SK-N-SH (cell line): ENCODE measurements at regions not wholly inside any gene's neighbourhood (a gene's known extent, or its start where the extent isn't known, plus 50 kb on each side); places are given as distances from the start of the nearest gene placed in this dataset.

Experiments used
- CTCF ChIA-PET: fragments of 300-600, 350-600 bp; formaldehyde crosslinking; extraction: SDS; loops from one replicate; lab custom pipeline; 2021; lab: Yijun Ruan, JAX
- POLR2A ChIA-PET: fragments of 350-600 bp; sonication (Branson Sonifier 250); formaldehyde crosslinking; extraction: SDS; loops from one replicate; lab custom pipeline; 2020; ENCODE audit warnings: antibody characterized with exemption, inconsistent platforms; lab: Yijun Ruan, JAX
- DNase-seq: peaks from one replicate; pipeline ENCODE4 v3.0.0; 2012
- H2AFZ ChIP-seq: fragments of 200-600 bp; sonication (generic); 2 replicates; pipeline ENCODE4 v1.8.1; 2016; ENCODE audit warnings: antibody characterized with exemption, mild to moderate bottlenecking, low read depth
- H3F3A ChIP-seq: fragments of 200-600 bp; sonication (generic); replicated peaks from 2 replicates; pipeline ENCODE3; 2016; ENCODE audit warnings: antibody characterized with exemption, mild to moderate bottlenecking; ENCODE audit not compliant: insufficient read depth
- H3K27ac ChIP-seq, 2 experiments: fragments of 200-500 bp in 1 of 2; fragments of 200-600 bp in 1 of 2; sonication (Bioruptor generic) in 1 of 2; sonication (generic), shearing (Covaris generic) in 1 of 2; 2 replicates each; pipeline versions ENCODE4 v1.5.1 to v1.6.1; 2014 to 2016; ENCODE audit warnings: low read depth in 2 of 2, inconsistent platforms in 1 of 2, low read length in 1 of 2, mild to moderate bottlenecking in 1 of 2, mixed read lengths in 1 of 2
- H3K27me3 ChIP-seq: fragments of 200-600 bp; sonication (generic), shearing (Covaris generic); 2 replicates; pipeline ENCODE4 v1.6.1; 2016; ENCODE audit warnings: mixed run types; ENCODE audit not compliant: insufficient read depth
- H3K36me3 ChIP-seq, 2 experiments: fragments of 200-500 bp in 1 of 2; fragments of 200-600 bp in 1 of 2; sonication (Bioruptor generic) in 1 of 2; sonication (generic) in 1 of 2; replicated peaks in 1 of 2; 2 replicates each; pipeline versions ENCODE3 to v1.5.1; 2014 to 2016; ENCODE audit warnings: low read length in 1 of 2, mild to moderate bottlenecking in 1 of 2; ENCODE audit not compliant: insufficient read depth in 2 of 2, control insufficient read depth in 1 of 2
- H3K4me1 ChIP-seq, 2 experiments: fragments of 200-500 bp in 1 of 2; fragments of 200-600 bp in 1 of 2; sonication (Bioruptor generic) in 1 of 2; sonication (generic), shearing (Covaris generic) in 1 of 2; 2 replicates each; pipeline versions ENCODE4 v1.5.1 to v1.6.1; 2014 to 2016; ENCODE audit warnings: low read depth in 1 of 2, low read length in 1 of 2, mixed run types in 1 of 2; ENCODE audit not compliant: insufficient read depth in 2 of 2, control insufficient read depth in 1 of 2
- H3K4me2 ChIP-seq: fragments of 200-600 bp; sonication (generic), shearing (Covaris generic); 2 replicates; pipeline ENCODE4 v1.6.1; 2017; ENCODE audit warnings: mixed run types
- H3K4me3 ChIP-seq, 2 experiments: fragments of 200-500 bp in 1 of 2; fragments of 200-600 bp in 1 of 2; sonication (Bioruptor generic) in 1 of 2; sonication (generic), shearing (Covaris generic) in 1 of 2; 2 replicates each; pipeline versions ENCODE4 v1.5.1 to v1.8.1; 2014 to 2016; ENCODE audit warnings: low read depth in 2 of 2, inconsistent platforms in 1 of 2, low read length in 1 of 2, mild to moderate bottlenecking in 1 of 2, mixed read lengths in 1 of 2, moderate library complexity in 1 of 2
- H3K79me2 ChIP-seq: fragments of 200-600 bp; sonication (generic); 2 replicates; pipeline ENCODE4 v1.8.1; 2017; ENCODE audit warnings: mild to moderate bottlenecking; ENCODE audit not compliant: insufficient read depth
- H3K9ac ChIP-seq: fragments of 200-600 bp; sonication (generic); 2 replicates; pipeline ENCODE4 v1.6.1; 2017; ENCODE audit warnings: mixed run types
- H3K9me2 ChIP-seq: fragments of 200-600 bp; sonication (generic); 2 replicates; pipeline ENCODE4 v1.6.1; 2017; ENCODE audit warnings: mixed run types
- H3K9me3 ChIP-seq: fragments of 200-600 bp; sonication (generic); 2 replicates; pipeline ENCODE4 v1.6.1; 2017; ENCODE audit warnings: mixed run types, mild to moderate bottlenecking, moderate library complexity
- H4K20me1 ChIP-seq: fragments of 200-600 bp; sonication (generic); 2 replicates; pipeline ENCODE4 v1.6.1; 2017; ENCODE audit warnings: mild to moderate bottlenecking, mixed run types; ENCODE audit not compliant: insufficient read depth
- CHD2 ChIP-seq: fragments of 150-350 bp; IDR thresholded peaks from 2 replicates; pipeline ENCODE4 v1.6.1; 2018; ENCODE audit warnings: low read length; ENCODE audit not compliant: partially characterized antibody
- EP300 ChIP-seq, 2 experiments: IDR thresholded peaks; 2 replicates each; pipeline versions ENCODE4 v1.4.0 to v1.6.1; 2012; ENCODE audit warnings: borderline replicate concordance in 1 of 2, low read depth in 1 of 2, low read length in 1 of 2
- GATA2 ChIP-seq: sonication (generic); formaldehyde crosslinking; IDR thresholded peaks from 2 replicates; pipeline ENCODE4 v1.5.0; 2020; ENCODE audit warnings: mild to moderate bottlenecking, missing genetic modification reagents
- MXI1 ChIP-seq: IDR thresholded peaks from 2 replicates; pipeline ENCODE4 v1.6.1; 2012; ENCODE audit warnings: mild to moderate bottlenecking, low read depth, low read length, improper control_type of control experiment
- NRF1 ChIP-seq: IDR thresholded peaks from 2 replicates; pipeline ENCODE4 v1.6.1; 2012; ENCODE audit warnings: low read depth, mild to moderate bottlenecking, low read length
- RFX5 ChIP-seq: IDR thresholded peaks from 2 replicates; pipeline ENCODE4 v1.6.1; 2012; ENCODE audit warnings: mild to moderate bottlenecking, improper control_type of control experiment, low read length
- RXRA ChIP-seq: IDR thresholded peaks from 2 replicates; pipeline ENCODE4 v1.4.0; 2012; ENCODE audit warnings: low read depth, mild to moderate bottlenecking, borderline replicate concordance
- TCF12 ChIP-seq: IDR thresholded peaks from 2 replicates; pipeline ENCODE4 v1.4.0; 2012
- WGBS: methylation state at CpG from one replicate; pipeline ENCODE4 v1.1.6; 2017; ENCODE audit warnings: low lambda C conversion rate; 5-methylcytosine and 5-hydroxymethylcytosine counted together
- TF ChIP-seq, protein P1 (sequence below): IDR thresholded peaks from 2 replicates; pipeline ENCODE4; 2012
- TF ChIP-seq, protein P2 (sequence below): fragments of 150-350 bp; IDR thresholded peaks from 2 replicates; pipeline ENCODE4 v1.6.1; 2017; ENCODE audit warnings: antibody characterized with exemption, low read length, low read depth, borderline replicate concordance

DNA sequence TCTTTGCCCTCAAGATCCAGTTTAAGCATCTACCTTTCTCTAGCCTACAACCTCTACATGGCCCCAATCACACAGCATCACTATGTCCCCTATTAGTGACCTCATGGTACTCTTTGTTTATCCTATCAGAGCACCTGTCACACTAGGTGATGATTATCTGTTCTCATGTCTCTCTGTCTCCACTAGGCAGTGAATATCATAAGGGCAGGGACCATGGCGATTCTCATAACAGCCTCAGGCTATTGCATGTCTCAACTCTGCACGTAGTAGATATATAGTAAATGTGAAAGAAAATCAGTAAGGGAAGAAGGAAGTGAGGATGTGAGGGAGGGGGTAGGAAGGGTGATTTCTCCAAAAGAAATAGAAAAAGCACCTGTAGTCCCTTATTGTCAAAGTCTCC is 311.0 kb downstream of the NSG2 start:
- H3K9me3 ChIP-seq = no peaks in the 10 kb centered on the region
- H3K27ac ChIP-seq = no peak overlapping the region
- H3K4me2 ChIP-seq = no peak overlapping the region
- peaks cover 14% of the 10 kb centered on the region for H3F3A ChIP-seq
- no peak overlapping the region for H3K9ac ChIP-seq
- no peaks in the 10 kb centered on the region for H3K27me3 ChIP-seq
- CTCF ChIA-PET = interaction anchor here (0.6 to 2.1 kb wide), 4 partner anchors 10 to 383 kb away, joined by 3 to 5 read pairs (median 4); no protein-coding TSS in a partner anchor
- no peak overlapping the region for H3K4me3 ChIP-seq
- no peak for DNase-seq
- no peak overlapping the region for H2AFZ ChIP-seq
- H3K9me2 ChIP-seq = no peaks in the 10 kb centered on the region
- TF ChIP-seq, protein P1, sequence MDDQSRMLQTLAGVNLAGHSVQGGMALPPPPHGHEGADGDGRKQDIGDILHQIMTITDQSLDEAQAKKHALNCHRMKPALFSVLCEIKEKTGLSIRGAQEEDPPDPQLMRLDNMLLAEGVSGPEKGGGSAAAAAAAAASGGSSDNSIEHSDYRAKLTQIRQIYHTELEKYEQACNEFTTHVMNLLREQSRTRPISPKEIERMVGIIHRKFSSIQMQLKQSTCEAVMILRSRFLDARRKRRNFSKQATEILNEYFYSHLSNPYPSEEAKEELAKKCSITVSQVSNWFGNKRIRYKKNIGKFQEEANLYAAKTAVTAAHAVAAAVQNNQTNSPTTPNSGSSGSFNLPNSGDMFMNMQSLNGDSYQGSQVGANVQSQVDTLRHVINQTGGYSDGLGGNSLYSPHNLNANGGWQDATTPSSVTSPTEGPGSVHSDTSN = no peak
- TF ChIP-seq GATA2 (CRISPR knock-in tag) = no peak
- no peak for TF ChIP-seq NRF1
- TF ChIP-seq RFX5 = no peak
- TF ChIP-seq, protein P2, sequence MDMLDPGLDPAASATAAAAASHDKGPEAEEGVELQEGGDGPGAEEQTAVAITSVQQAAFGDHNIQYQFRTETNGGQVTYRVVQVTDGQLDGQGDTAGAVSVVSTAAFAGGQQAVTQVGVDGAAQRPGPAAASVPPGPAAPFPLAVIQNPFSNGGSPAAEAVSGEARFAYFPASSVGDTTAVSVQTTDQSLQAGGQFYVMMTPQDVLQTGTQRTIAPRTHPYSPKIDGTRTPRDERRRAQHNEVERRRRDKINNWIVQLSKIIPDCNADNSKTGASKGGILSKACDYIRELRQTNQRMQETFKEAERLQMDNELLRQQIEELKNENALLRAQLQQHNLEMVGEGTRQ = no peak
- TF ChIP-seq, all 33 proteins: peak for 0
- POLR2A ChIA-PET = no interaction called here
- H3K79me2 ChIP-seq = no peaks in the 10 kb centered on the region
- H4K20me1 ChIP-seq = no peaks in the 10 kb centered on the region
- peaks cover 6 to 7% of the 10 kb centered on the region in 2 experiments; a peak in 3 of 4 replicates for H3K4me1 ChIP-seq
- H3K36me3 ChIP-seq = no peaks in the 10 kb centered on the region
- 76% methylated on average over 2 of the region's 2 CpGs for WGBS

DNA sequence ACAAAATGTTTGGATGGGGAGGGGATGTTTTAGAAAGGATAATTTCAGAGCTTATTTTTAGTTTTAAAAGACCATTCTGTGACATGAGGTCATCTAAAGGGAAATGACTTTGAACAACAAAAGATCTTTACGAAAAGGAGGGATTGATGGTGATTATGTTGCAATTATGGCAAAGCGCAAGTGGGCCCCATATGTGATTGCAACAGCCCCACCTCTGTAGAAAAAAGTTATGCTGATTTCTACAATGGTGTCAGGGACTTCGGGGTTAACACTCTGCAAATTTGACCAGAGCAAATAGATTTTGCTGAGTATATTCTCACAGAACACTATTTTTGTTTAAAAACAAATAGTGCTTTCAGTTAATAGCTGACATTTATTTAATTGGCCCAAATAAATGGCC is 312.8 kb downstream of the NSG2 start:
- TF ChIP-seq EP300 (IDR thresholded peaks at IDR 0.05; ENCODE audit: borderline replicate concordance in 1 of 2, low read depth in 1 of 2, low read length in 1 of 2) (no peak), MXI1 (no peak), CHD2 (no peak), TCF12 (no peak), RXRA (no peak)
- Histone ChIP-seq H2AFZ (no peak overlapping the region), H3K27ac (peak overlapping the region in 1 of 2 experiments; percentile 50; a peak in 1 of 4 replicates), H3K4me1 (peaks cover 6 to 7% of the 10 kb centered on the region in 2 experiments; a peak in 3 of 4 replicates), H3K4me2 (no peak overlapping the region), H3K9ac (no peak overlapping the region), H3K9me2 (no peaks in the 10 kb centered on the region), H3K27me3 (no peaks in the 10 kb centered on the region), H3K4me3 (no peak overlapping the region), H3K36me3 (no peaks in the 10 kb centered on the region), H3K9me3 (no peaks in the 10 kb centered on the region), H4K20me1 (no peaks in the 10 kb centered on the region), H3F3A (peaks cover 14% of the 10 kb centered on the region), H3K79me2 (no peaks in the 10 kb centered on the region)
- ChIA-PET CTCF (interaction anchor here (0.6 to 2.9 kb wide), 4 partner anchors 10 to 678 kb away, joined by 3 to 9 read pairs (median 4); no protein-coding TSS in a partner anchor), POLR2A (no interaction called here)
- DNase-seq = no peak
- WGBS = 85% methylated on average over 3 of the region's 3 CpGs
